ENCODE measurements at regions not wholly inside any gene's neighbourhood (a gene's known extent, or its start where the extent isn't known, plus 50 kb on each side); places are given as distances from the start of the nearest gene placed in this dataset.

DNA sequence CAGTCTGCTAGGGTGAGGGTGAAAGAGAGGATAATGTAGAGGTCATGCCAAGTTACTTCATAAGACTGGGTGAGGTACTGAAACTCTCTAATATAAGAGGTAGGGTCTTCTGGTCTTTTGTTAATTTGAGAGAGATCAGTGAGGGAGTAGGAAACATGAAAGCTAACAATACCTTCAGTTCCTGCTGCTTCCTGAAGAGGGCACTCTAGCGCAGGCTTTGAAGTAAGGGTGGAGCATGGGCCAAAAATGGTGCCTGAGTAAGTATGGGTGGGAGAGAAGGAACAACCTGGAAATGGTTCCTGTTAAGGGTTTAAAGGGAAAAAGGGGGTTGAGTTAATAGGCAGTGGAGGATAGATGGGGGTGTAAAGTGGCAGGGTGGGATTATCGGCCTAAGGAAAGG is 2449.5 kb downstream of the TP53TG3F start:
- TF ChIP-seq, protein P1, sequence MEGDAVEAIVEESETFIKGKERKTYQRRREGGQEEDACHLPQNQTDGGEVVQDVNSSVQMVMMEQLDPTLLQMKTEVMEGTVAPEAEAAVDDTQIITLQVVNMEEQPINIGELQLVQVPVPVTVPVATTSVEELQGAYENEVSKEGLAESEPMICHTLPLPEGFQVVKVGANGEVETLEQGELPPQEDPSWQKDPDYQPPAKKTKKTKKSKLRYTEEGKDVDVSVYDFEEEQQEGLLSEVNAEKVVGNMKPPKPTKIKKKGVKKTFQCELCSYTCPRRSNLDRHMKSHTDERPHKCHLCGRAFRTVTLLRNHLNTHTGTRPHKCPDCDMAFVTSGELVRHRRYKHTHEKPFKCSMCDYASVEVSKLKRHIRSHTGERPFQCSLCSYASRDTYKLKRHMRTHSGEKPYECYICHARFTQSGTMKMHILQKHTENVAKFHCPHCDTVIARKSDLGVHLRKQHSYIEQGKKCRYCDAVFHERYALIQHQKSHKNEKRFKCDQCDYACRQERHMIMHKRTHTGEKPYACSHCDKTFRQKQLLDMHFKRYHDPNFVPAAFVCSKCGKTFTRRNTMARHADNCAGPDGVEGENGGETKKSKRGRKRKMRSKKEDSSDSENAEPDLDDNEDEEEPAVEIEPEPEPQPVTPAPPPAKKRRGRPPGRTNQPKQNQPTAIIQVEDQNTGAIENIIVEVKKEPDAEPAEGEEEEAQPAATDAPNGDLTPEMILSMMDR (IDR thresholded peaks at IDR 0.05), result no peak
- TF ChIP-seq EP300 (IDR thresholded peaks at IDR 0.05), result no peak
- TF ChIP-seq POLR2A (IDR thresholded peaks at IDR 0.05), result no peak
